ENCODE measurements at regions not wholly inside any gene's neighbourhood (a gene's known extent, or its start where the extent isn't known, plus 50 kb on each side); places are given as distances from the start of the nearest gene placed in this dataset.

DNA sequence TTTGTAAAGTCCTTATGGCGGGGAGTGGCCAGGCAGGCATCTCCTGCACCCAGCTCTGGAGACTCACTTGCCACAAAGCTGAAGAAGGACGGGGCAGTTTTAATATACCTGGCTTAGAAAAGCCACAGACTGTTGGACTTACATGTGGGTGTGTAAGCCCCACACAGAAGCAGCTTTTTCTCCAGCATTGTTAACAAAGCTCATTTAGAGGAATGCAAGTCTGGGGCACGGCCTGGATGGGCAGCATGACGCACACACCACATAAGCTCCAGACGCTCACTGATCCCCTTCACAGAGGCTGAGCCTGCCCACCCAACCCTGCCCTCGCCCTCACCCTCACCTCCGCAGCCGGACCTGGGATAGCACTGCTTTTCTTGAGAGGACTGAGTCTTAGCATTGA, 58.0 kb upstream of the PDE8B start:
- WGBS (ENCODE audit: insufficient coverage, low coverage, missing lambda C conversion rate): 0% methylated on average over 8 of the region's 8 CpGs
- Histone ChIP-seq H3K9me1 (ENCODE audit: control insufficient read depth, insufficient read depth, low read length) (no peaks in the 10 kb centered on the region), H3K4me3 (no peak overlapping the region), H3K36me3 (ENCODE audit: control insufficient read depth, insufficient read depth, low read length) (no peaks in the 10 kb centered on the region), H4K20me1 (replicated peaks; ENCODE audit: control insufficient read depth, insufficient read depth, low read length) (no peaks in the 10 kb centered on the region), H3K9me3 (replicated peaks; ENCODE audit: control insufficient read depth, insufficient read depth, low read depth, low read length) (no peaks in the 10 kb centered on the region), H3K4me2 (ENCODE audit: insufficient read depth, low read length) (no peak overlapping the region), H2AFZ (ENCODE audit: low read depth, low read length) (no peak overlapping the region), H3K27ac (ENCODE audit: extremely low read depth, low read depth, low read length) (no peak overlapping the region), H3K4me1 (replicated peaks in 1 of 2; ENCODE audit: control insufficient read depth in 2 of 2, insufficient read depth in 2 of 2, low read length in 2 of 2) (no peaks in the 10 kb centered on the region), H3K27me3 (ENCODE audit: control insufficient read depth in 2 of 2, insufficient read depth in 2 of 2, low read length in 2 of 2) (peaks cover 5 to 14% of the 10 kb centered on the region in 2 experiments; a peak in 1 of 5 replicates), H3K79me2 (ENCODE audit: control insufficient read depth, insufficient read depth, low read length) (no peaks in the 10 kb centered on the region), H3K9ac (ENCODE audit: insufficient read depth in 1 of 2, low read depth in 2 of 2, low read length in 2 of 2) (no peak overlapping the region)
- POLR2A ChIA-PET: interaction anchor here (0.6 to 1.2 kb wide), 2 partner anchors 11 to 295 kb away, joined by 3 read pairs; no protein-coding TSS in a partner anchor
- FAIRE-seq (no peak), ATAC-seq (no peak), DNase-seq (ENCODE audit: extremely low read depth in 1 of 4, low spot score in 3 of 4) (no peak)
- in situ Hi-C loops (cut with MboI): no loop called here
- CTCF ChIA-PET (ENCODE audit: low intra/inter-chr PET ratio): no interaction called here
- intact Hi-C loops (cut with micrococcal nuclease): no loop called here
- no TSS peak for BruUV-seq (replicated peaks)
- TF ChIP-seq CHCHD3 (CRISPR knock-in tag; IDR thresholded peaks at IDR 0.05) (no peak), NFE2 (IDR thresholded peaks at IDR 0.05; ENCODE audit: low read depth) (no peak), ZNF146 (CRISPR knock-in tag; IDR thresholded peaks at IDR 0.05; ENCODE audit: unreplicated experiment) (no peak), KDM5B (IDR thresholded peaks at IDR 0.05; ENCODE audit: insufficient replicate concordance, low read depth, low read length) (no peak)

DNA sequence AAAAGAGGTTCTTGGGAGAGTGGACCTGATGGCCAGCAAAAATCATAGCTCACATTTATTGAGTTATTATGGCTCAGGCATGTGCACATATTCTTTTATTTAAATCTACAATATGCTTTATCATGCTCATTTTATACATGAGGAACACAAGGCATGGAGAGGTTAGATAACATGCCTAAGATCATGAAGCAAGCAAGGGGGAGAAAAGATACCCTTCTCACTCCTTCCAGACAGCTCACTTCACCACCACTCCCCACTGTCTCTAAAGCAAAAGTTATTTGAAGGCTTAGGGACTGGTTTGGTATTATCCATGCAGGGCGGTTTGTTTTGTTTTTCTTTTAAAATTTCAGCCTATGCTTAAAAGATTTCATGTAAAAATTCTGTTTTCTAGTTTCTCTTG, 59.0 kb upstream of the PDE8B start:
- no peak for FAIRE-seq
- intact Hi-C loops (cut with micrococcal nuclease): no loop called here
- Histone ChIP-seq H3K79me2 (ENCODE audit: control insufficient read depth, insufficient read depth, low read length) (no peaks in the 10 kb centered on the region), H3K27ac (ENCODE audit: extremely low read depth, low read depth, low read length) (no peak overlapping the region), H3K4me1 (replicated peaks in 1 of 2; ENCODE audit: control insufficient read depth in 2 of 2, insufficient read depth in 2 of 2, low read length in 2 of 2) (no peaks in the 10 kb centered on the region), H3K9me3 (replicated peaks; ENCODE audit: control insufficient read depth, insufficient read depth, low read depth, low read length) (no peaks in the 10 kb centered on the region), H3K9me1 (ENCODE audit: control insufficient read depth, insufficient read depth, low read length) (no peaks in the 10 kb centered on the region), H2AFZ (ENCODE audit: low read depth, low read length) (no peak overlapping the region), H3K36me3 (ENCODE audit: control insufficient read depth, insufficient read depth, low read length) (no peaks in the 10 kb centered on the region), H3K4me3 (no peak overlapping the region), H3K4me2 (ENCODE audit: insufficient read depth, low read length) (no peak overlapping the region), H3K9ac (ENCODE audit: insufficient read depth in 1 of 2, low read depth in 2 of 2, low read length in 2 of 2) (no peak overlapping the region), H3K27me3 (ENCODE audit: control insufficient read depth in 2 of 2, insufficient read depth in 2 of 2, low read length in 2 of 2) (peaks cover 5 to 14% of the 10 kb centered on the region in 2 experiments; a peak in 1 of 5 replicates), H4K20me1 (replicated peaks; ENCODE audit: control insufficient read depth, insufficient read depth, low read length) (no peaks in the 10 kb centered on the region)
- no peak for ATAC-seq
- 0% methylated on average over 1 of the region's 1 CpG for WGBS (ENCODE audit: insufficient coverage, low coverage, missing lambda C conversion rate)
- POLR2A ChIA-PET: interaction anchor here (1.2 kb wide), 1 partner anchor 12 kb away, joined by 3 read pairs; no protein-coding TSS in a partner anchor
- CTCF ChIA-PET (ENCODE audit: low intra/inter-chr PET ratio): no interaction called here
- no TSS peak for BruUV-seq (replicated peaks)
- in situ Hi-C loops (cut with MboI): no loop called here
- DNase-seq (ENCODE audit: extremely low read depth in 1 of 4, low spot score in 3 of 4): no peak
- no peak for TF ChIP-seq ZNF140 (CRISPR knock-in tag; IDR thresholded peaks at IDR 0.05)
- no peak for TF ChIP-seq PYGO2 (tag; IDR thresholded peaks at IDR 0.05)
- TF ChIP-seq, protein P1, sequence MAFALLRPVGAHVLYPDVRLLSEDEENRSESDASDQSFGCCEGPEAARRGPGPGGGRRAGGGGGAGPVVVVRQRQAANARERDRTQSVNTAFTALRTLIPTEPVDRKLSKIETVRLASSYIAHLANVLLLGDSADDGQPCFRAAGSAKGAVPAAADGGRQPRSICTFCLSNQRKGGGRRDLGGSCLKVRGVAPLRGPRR (CRISPR knock-in tag; IDR thresholded peaks at IDR 0.05): no peak
- no peak for TF ChIP-seq RFX5 (IDR thresholded peaks at IDR 0.05; ENCODE audit: low read depth, low read length)
- TF ChIP-seq, protein P2, sequence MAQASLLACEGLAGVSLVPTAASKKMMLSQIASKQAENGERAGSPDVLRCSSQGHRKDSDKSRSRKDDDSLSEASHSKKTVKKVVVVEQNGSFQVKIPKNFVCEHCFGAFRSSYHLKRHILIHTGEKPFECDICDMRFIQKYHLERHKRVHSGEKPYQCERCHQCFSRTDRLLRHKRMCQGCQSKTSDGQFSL (CRISPR knock-in tag; IDR thresholded peaks at IDR 0.05): no peak
- TF ChIP-seq, protein P2 (tag; IDR thresholded peaks at IDR 0.05): no peak
- no peak for TF ChIP-seq NRF1 (conservative IDR thresholded peaks at IDR 0.05 in 1 of 2, IDR thresholded peaks at IDR 0.05 in 1 of 2)
- no peak for TF ChIP-seq PHF8 (IDR thresholded peaks at IDR 0.05; ENCODE audit: borderline replicate concordance, low read length)
- no peak for TF ChIP-seq POLR2AphosphoS2 (IDR thresholded peaks at IDR 0.05; ENCODE audit: low read length)
- no peak for TF ChIP-seq ZNF175 (CRISPR knock-in tag; IDR thresholded peaks at IDR 0.05; ENCODE audit: low read depth)
- TF ChIP-seq SAFB (IDR thresholded peaks at IDR 0.05; ENCODE audit: borderline replicate concordance, low read depth, low read length): no peak
- no peak for TF ChIP-seq SETDB1 (IDR thresholded peaks at IDR 0.05; ENCODE audit: low read length)
- TF ChIP-seq TAF1 (IDR thresholded peaks at IDR 0.05; ENCODE audit: control insufficient read depth, extremely low read depth, insufficient read depth, low read length, severe bottlenecking): no peak

All from K562 (cell line).